Stimulated activated CD4-positive, alpha-beta T cell treated with anti-CD3 and anti-CD28 coated beads, Interleukin-15, amount 100 ng/mL, for 24 hours (primary cell): ENCODE measurements at regions not wholly inside any gene's neighbourhood (a gene's known extent, or its start where the extent isn't known, plus 50 kb on each side); places are given as distances from the start of the nearest gene placed in this dataset.

Experiments
- DNase-seq: peaks from one replicate; pipeline ENCODE4 v3.0.0-alpha.2; 2020

- DNase-seq, result no peak
Measured at GRCh38 chr20:22863826-22864225, 171.3 kb upstream of the SSTR4 start.

GRCh38 chr20:22866812-22867341 lies 168.2 kb upstream of the SSTR4 start:
- DNase-seq, result no peak

- DNase-seq, result no peak
Measured at GRCh38 chr20:22878166-22878565, 156.9 kb upstream of the SSTR4 start.

- DNase-seq, result no peak
Measured at GRCh38 chr20:22880277-22880676, 154.8 kb upstream of the SSTR4 start.

GRCh38 chr20:22887796-22888195 lies 147.3 kb upstream of the SSTR4 start:
- no peak for DNase-seq

GRCh38 chr20:22890594-22891300 lies 144.4 kb upstream of the SSTR4 start:
- no peak for DNase-seq

- no peak for DNase-seq
Measured at GRCh38 chr20:22901164-22901563, 133.9 kb upstream of the SSTR4 start.

GRCh38 chr20:22901921-22902320 lies 133.2 kb upstream of the SSTR4 start:
- no peak for DNase-seq

- DNase-seq, result no peak
Measured at GRCh38 chr20:22904386-22904785, 130.7 kb upstream of the SSTR4 start.

GRCh38 chr20:22904905-22905304 lies 130.2 kb upstream of the SSTR4 start:
- no peak for DNase-seq

GRCh38 chr20:22905658-22906057 lies 129.5 kb upstream of the SSTR4 start:
- DNase-seq, result no peak

- no peak for DNase-seq
Measured at GRCh38 chr20:22908437-22908836, 126.7 kb upstream of the SSTR4 start.

GRCh38 chr20:22908944-22909343 lies 126.2 kb upstream of the SSTR4 start:
- no peak for DNase-seq

GRCh38 chr20:22909436-22909835 lies 125.7 kb upstream of the SSTR4 start:
- DNase-seq, result no peak

- no peak for DNase-seq
Measured at GRCh38 chr20:22910287-22910852, 124.7 kb upstream of the SSTR4 start.

- no peak for DNase-seq
Measured at GRCh38 chr20:22914291-22914690, 120.8 kb upstream of the SSTR4 start.

- no peak for DNase-seq
Measured at GRCh38 chr20:22915512-22915911, 119.6 kb upstream of the SSTR4 start.

- DNase-seq, result no peak
Measured at GRCh38 chr20:22916021-22916842, 118.9 kb upstream of the SSTR4 start.

- no peak for DNase-seq
Measured at GRCh38 chr20:22918286-22918983, 116.7 kb upstream of the SSTR4 start.

GRCh38 chr20:22920898-22921297 lies 114.2 kb upstream of the SSTR4 start:
- no peak for DNase-seq

GRCh38 chr20:22921595-22922421 lies 113.3 kb upstream of the SSTR4 start:
- no peak for DNase-seq

GRCh38 chr20:22922987-22923386 lies 112.1 kb upstream of the SSTR4 start:
- no peak for DNase-seq
